Activated T-helper 2 cell treated with anti-CD3 and anti-CD28 coated beads, Interferon-gamma antibody, Interleukin-2, Interleukin-4, amounts not matched to agents 10 μg/mL and 5 μg/mL and 100 μg/mL, durations not matched to agents 14 hours and 24 hours and 36 hours (primary cell): ENCODE measurements at regions not wholly inside any gene's neighbourhood (a gene's known extent, or its start where the extent isn't known, plus 50 kb on each side); places are given as distances from the start of the nearest gene placed in this dataset.

ENCODE experiments used
- DNase-seq: peaks from one replicate; pipeline ENCODE4 v3.0.0; 2021; ENCODE audit warnings: low spot score
- H3K27ac Mint-ChIP-seq: one replicate; pipeline ENCODE4 v1.8.0; 2021; ENCODE audit warnings: mixed read lengths
- H3K27me3 Mint-ChIP-seq: one replicate; pipeline ENCODE4 v1.8.0; 2021; ENCODE audit warnings: low read depth, mixed read lengths
- H3K36me3 Mint-ChIP-seq: one replicate; pipeline ENCODE4 v1.8.0; 2021; ENCODE audit warnings: low read depth, mixed read lengths
- H3K4me1 Mint-ChIP-seq: one replicate; pipeline ENCODE4 v1.8.0; 2021; ENCODE audit warnings: low read depth, mixed read lengths
- H3K4me3 Mint-ChIP-seq: one replicate; pipeline ENCODE4 v1.8.0; 2021; ENCODE audit warnings: low read depth, mild to moderate bottlenecking, moderate library complexity, mixed read lengths
- H3K9me3 Mint-ChIP-seq: one replicate; pipeline ENCODE4 v1.8.0; 2021; ENCODE audit warnings: mixed read lengths
- intact Hi-C: fragments of 100-400 bp; cut with micrococcal nuclease; formaldehyde crosslinking; loops from one replicate; pipeline ENCODE4 v1.15.1; 2023

DNA sequence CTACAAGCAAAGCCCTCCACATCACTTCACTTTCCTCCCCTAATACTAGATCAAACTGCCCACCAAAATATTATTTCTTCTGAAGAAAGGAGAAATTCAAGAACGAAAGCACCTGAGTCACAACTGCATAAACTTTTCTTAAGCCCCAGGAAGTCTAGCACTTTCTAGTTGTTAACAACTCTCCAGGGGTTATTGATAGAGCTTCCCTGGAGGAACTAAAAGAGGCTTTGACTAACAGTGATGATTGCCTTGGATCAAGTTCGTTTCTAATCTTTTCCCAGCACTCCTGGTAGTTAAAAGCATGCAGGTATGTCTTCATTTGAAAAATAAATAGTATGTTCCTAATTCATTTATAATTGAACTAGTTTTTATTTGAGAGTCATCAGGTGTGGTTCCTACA, 917.0 kb downstream of the TUSC7 start:
- H3K4me3 Mint-ChIP-seq = no peak overlapping the region
- H3K36me3 Mint-ChIP-seq = no peaks in the 10 kb centered on the region
- no peak overlapping the region for H3K27ac Mint-ChIP-seq
- DNase-seq = no peak
- no peaks in the 10 kb centered on the region for H3K27me3 Mint-ChIP-seq
- H3K9me3 Mint-ChIP-seq = no peaks in the 10 kb centered on the region
- H3K4me1 Mint-ChIP-seq = no peaks in the 10 kb centered on the region
- intact Hi-C loops = no loop called here

DNA sequence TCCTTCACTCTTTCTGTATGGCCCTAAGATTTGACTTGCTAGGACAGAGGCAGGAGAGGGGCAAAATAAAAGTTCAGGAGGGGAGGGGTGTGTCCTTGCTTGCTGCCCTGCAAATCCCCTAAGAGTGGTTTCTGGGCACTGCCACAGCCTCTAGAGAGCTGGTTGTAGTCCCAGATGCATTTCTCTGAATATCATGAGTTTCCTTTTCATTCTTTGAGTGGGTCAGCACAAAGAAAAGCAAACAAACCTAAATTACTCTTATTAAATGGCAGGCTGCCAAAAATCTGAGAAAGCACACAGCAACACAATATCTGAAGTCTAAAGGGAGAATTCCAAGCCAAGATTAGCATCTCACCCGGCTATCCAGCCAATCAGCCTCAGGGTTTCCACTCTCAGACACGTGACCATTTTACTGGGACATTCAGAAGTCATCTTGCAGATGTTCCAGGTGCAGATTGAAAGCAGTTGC, 919.3 kb downstream of the TUSC7 start:
- H3K4me3 Mint-ChIP-seq = no peak overlapping the region
- intact Hi-C loops = no loop called here
- H3K4me1 Mint-ChIP-seq = no peaks in the 10 kb centered on the region
- H3K27ac Mint-ChIP-seq = no peak overlapping the region
- no peaks in the 10 kb centered on the region for H3K36me3 Mint-ChIP-seq
- H3K9me3 Mint-ChIP-seq = no peaks in the 10 kb centered on the region
- DNase-seq = no peak
- no peaks in the 10 kb centered on the region for H3K27me3 Mint-ChIP-seq

DNA sequence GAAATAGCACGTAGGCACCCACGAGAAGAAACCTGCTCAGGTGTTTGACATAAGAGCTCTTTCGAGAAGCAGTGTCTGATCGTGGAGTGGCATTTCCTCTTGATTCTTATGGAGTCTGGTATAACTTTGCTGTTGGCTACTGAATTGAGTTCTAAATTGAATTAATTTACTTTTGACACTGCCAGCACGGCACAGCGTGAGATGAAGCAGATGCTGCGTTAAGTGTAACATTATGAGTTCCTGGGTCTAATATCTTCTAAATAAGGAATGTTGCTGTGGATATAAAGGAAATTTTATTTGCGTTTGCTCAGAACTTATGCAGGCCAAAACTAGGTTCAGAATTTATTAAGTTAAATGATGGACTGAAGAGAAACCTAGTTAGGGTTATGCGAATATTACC, 919.9 kb downstream of the TUSC7 start:
- no peaks in the 10 kb centered on the region for H3K36me3 Mint-ChIP-seq
- no peak overlapping the region for H3K4me3 Mint-ChIP-seq
- H3K27ac Mint-ChIP-seq = no peak overlapping the region
- no peaks in the 10 kb centered on the region for H3K9me3 Mint-ChIP-seq
- H3K27me3 Mint-ChIP-seq = no peaks in the 10 kb centered on the region
- intact Hi-C loops = no loop called here
- DNase-seq = no peak
- H3K4me1 Mint-ChIP-seq = no peaks in the 10 kb centered on the region

DNA sequence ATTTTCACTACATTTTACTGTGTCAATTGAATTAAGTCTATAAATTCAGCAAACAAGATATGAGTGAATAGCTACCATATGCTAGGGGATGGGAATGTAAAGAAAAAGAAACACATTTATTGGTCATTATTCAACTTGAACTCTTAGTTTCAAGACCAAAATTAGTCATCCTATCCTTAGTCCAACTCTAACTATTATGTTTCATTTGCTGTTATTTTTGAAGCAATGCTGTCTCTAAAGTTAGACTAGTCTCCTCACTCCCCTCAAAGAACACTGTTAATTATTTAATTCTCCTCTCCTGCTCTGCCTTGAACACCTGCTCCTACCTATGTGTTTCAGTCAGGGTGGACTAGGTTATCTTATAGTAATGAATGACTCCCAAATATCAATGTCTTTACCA, 920.9 kb downstream of the TUSC7 start:
- Mint-ChIP-seq H3K27me3 (no peaks in the 10 kb centered on the region), H3K27ac (no peak overlapping the region), H3K9me3 (peaks cover 3% of the 10 kb centered on the region), H3K36me3 (no peaks in the 10 kb centered on the region), H3K4me3 (no peak overlapping the region), H3K4me1 (no peaks in the 10 kb centered on the region)
- DNase-seq = no peak
- intact Hi-C loops = no loop called here

DNA sequence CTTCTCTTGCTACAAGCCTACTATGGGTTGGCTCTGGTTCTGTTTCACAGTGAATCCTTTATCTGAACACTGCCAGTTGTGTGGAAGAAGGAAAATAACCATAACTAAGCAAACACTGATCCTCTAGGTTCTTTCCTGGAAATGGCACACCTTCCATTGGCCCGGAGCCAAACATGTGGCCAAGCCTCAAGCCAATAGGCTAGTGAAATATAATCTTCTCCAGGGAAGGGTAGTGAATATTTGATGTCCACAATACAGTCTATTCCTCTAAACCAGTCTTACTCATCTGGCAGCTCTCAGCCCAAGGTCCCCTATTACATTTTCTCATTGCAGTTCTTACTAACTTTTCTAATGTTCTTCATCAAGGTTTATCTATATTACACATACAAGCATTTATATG, 921.3 kb downstream of the TUSC7 start:
- H3K9me3 Mint-ChIP-seq = peaks cover 3% of the 10 kb centered on the region
- DNase-seq = no peak
- H3K4me1 Mint-ChIP-seq = no peaks in the 10 kb centered on the region
- no peak overlapping the region for H3K4me3 Mint-ChIP-seq
- H3K27ac Mint-ChIP-seq = no peak overlapping the region
- H3K36me3 Mint-ChIP-seq = no peaks in the 10 kb centered on the region
- no peaks in the 10 kb centered on the region for H3K27me3 Mint-ChIP-seq
- intact Hi-C loops = no loop called here

DNA sequence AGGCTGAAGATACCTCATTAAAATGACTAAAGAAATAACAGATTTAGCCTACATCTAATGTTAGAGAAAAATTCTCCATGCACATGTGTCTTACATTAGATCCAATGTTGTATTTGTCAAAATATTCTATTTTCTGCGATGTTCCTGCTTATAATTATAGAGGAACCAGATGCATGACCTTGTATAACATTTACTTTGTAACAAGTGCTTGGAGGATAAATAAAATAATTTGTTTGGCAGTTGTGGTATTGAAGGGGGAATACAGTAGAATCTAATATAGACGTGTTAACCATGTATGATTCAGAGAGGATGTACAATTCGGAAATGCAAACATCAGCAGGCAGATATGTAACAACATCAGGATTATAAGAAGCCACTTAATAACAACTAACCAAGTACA, 922.2 kb downstream of the TUSC7 start:
- H3K27me3 Mint-ChIP-seq = no peaks in the 10 kb centered on the region
- no peaks in the 10 kb centered on the region for H3K4me1 Mint-ChIP-seq
- H3K27ac Mint-ChIP-seq = no peak overlapping the region
- H3K36me3 Mint-ChIP-seq = no peaks in the 10 kb centered on the region
- DNase-seq = no peak
- intact Hi-C loops = no loop called here
- no peak overlapping the region for H3K4me3 Mint-ChIP-seq
- peaks cover 3% of the 10 kb centered on the region for H3K9me3 Mint-ChIP-seq

DNA sequence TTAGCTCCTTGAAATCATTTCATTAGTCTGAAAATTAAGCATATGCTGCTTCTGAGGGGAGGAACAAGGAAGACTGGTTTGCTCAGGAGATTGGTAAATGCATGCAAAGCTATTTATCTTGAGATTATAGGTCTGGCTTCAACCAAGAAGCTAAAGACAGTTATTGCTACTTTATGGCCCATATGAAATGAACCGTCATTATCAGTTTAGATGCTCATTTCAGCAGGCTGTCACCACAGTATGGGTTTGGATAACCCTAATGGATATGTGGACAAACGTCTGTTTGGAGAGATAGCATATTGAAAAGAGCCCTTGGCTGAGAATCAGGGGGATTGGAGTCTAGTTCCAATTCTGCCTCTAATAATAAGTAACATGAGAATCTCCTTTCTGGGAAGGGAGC, 922.6 kb downstream of the TUSC7 start:
- Mint-ChIP-seq H3K4me1 (no peaks in the 10 kb centered on the region), H3K4me3 (no peak overlapping the region), H3K36me3 (no peaks in the 10 kb centered on the region), H3K27me3 (no peaks in the 10 kb centered on the region), H3K27ac (no peak overlapping the region), H3K9me3 (peaks cover 3% of the 10 kb centered on the region)
- intact Hi-C loops = no loop called here
- no peak for DNase-seq

DNA sequence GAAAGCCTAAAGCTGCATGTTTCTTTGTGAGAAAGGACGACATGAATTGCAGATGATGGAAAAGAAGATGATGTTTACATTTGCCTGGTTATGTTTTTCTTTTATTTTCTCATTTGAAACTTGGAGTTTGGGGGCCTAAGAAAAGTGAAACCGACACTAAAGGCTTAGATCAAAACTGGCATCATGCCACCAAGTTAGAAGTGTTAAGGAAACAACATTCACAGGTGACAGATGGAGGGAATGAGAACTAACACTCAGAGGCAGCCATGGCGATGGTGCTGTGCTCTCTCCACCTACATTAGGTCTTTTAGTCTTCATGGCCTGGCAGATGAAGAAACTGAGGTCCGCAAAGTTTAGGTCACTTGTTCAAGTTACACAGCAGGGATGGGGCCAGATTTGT, 923.6 kb downstream of the TUSC7 start:
- H3K36me3 Mint-ChIP-seq = no peaks in the 10 kb centered on the region

DNA sequence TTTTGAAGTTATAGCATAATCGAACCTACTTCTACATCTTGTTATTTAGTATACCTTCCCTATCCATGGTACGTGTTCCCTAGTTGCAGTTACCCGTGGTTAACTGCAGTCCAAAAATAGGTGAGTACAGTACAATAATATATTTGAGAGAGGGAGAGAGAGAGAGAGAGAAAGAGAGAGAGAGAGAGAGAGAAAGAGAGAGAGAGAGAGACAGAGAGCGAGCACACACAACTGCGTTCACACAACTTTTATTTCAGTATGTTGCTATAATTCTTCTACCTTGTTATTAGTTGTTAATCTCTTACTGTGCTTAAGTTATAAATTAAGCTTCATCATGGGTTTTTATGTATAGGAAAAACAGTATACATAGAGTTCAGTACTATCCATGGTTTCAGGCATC, 928.1 kb downstream of the TUSC7 start:
- H3K27me3 Mint-ChIP-seq = no peaks in the 10 kb centered on the region
- intact Hi-C loops = no loop called here
- H3K9me3 Mint-ChIP-seq = peaks cover 3% of the 10 kb centered on the region
- DNase-seq = no peak
- no peak overlapping the region for H3K27ac Mint-ChIP-seq
- no peaks in the 10 kb centered on the region for H3K36me3 Mint-ChIP-seq
- H3K4me3 Mint-ChIP-seq = no peak overlapping the region
- no peaks in the 10 kb centered on the region for H3K4me1 Mint-ChIP-seq

More for the DNA sequence above, 923.6 kb downstream of the TUSC7 start:
- no peaks in the 10 kb centered on the region for H3K27me3 Mint-ChIP-seq
- H3K4me1 Mint-ChIP-seq = no peaks in the 10 kb centered on the region
- H3K9me3 Mint-ChIP-seq = peaks cover 3% of the 10 kb centered on the region
- no peak overlapping the region for H3K4me3 Mint-ChIP-seq
- DNase-seq = no peak
- intact Hi-C loops = no loop called here
- no peak overlapping the region for H3K27ac Mint-ChIP-seq

DNA sequence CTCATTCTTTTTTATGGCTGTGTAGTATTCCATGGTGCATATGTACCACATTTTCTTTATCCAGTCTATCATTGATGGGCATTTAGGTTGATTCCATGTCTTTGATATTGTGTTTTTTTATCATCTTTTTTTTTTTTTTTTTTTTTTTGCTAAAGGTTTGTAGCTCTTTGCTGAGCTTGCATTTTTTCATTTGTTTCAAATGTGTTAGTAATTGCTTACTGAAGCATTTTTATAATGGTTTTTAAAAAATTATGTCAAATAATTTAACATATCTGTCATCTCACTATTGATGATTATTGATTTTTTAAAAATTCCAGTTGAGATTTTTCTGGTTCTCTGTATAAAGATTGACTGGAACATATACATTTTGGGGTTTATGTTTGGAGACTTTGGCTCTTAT, 934.6 kb downstream of the TUSC7 start:
- Mint-ChIP-seq H3K9me3 (peaks cover 8% of the 10 kb centered on the region), H3K27ac (no peak overlapping the region), H3K4me3 (no peak overlapping the region), H3K4me1 (no peaks in the 10 kb centered on the region), H3K27me3 (no peaks in the 10 kb centered on the region), H3K36me3 (no peaks in the 10 kb centered on the region)
- DNase-seq = no peak
- intact Hi-C loops = no loop called here

DNA sequence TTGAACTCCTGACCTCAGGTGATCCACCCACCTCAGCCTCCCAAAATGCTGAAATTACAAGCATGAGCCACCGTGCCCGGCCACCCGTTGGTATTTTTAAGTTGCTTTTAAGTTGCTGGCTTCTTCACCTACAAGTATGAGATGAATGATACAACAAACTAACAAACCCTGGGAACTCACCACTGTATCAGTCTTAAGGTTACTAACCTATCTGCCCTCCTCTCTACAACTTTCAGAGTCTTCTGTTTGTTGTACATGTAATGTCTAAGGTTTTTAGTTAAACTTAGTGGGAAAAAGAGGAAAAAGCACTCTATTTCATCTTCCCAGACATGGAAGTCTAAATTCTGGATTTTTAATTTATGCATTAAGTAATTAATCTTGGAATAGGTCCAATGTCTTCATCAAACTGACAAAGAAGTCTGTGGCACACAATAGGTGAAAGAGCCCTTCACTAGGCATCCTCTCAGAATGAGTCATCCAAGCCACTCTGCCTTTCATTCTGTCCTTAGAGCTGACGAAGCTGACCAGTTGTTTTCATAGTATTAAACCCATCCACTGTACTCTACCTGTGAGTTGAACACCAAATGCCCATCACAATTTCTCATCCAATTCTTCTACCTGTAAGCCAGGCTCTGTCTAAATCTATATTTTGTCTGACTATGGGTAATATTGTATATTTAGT, 936.1 kb downstream of the TUSC7 start:
- no peak overlapping the region for H3K27ac Mint-ChIP-seq
- H3K4me3 Mint-ChIP-seq = no peak overlapping the region
- intact Hi-C loops = no loop called here
- H3K27me3 Mint-ChIP-seq = no peaks in the 10 kb centered on the region
- H3K4me1 Mint-ChIP-seq = no peaks in the 10 kb centered on the region
- H3K9me3 Mint-ChIP-seq = peaks cover 8% of the 10 kb centered on the region
- no peaks in the 10 kb centered on the region for H3K36me3 Mint-ChIP-seq
- no peak for DNase-seq

DNA sequence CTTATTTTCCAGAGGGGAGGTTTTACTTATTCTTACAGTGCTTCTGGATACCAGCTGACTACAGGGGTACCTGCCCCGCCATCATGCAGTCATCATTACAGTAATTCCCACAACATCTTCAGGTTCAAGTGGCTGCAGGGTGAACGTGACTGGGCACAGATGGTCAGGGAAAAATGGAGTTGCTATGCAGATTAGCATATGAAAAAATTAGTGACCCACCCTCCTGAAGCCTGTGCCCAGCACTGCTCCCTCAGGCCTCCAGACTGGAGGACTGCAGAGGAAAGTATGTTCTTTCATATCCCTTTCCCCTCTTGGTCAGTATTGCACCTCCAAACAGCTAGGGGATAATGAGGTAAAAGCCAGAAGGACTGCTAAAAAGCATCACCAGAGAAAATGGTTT, 937.9 kb downstream of the TUSC7 start:
- intact Hi-C loops = no loop called here
- no peak overlapping the region for H3K27ac Mint-ChIP-seq
- no peak for DNase-seq
- no peaks in the 10 kb centered on the region for H3K4me1 Mint-ChIP-seq
- H3K36me3 Mint-ChIP-seq = no peaks in the 10 kb centered on the region
- no peak overlapping the region for H3K4me3 Mint-ChIP-seq
- peaks cover 8% of the 10 kb centered on the region for H3K9me3 Mint-ChIP-seq
- no peaks in the 10 kb centered on the region for H3K27me3 Mint-ChIP-seq

DNA sequence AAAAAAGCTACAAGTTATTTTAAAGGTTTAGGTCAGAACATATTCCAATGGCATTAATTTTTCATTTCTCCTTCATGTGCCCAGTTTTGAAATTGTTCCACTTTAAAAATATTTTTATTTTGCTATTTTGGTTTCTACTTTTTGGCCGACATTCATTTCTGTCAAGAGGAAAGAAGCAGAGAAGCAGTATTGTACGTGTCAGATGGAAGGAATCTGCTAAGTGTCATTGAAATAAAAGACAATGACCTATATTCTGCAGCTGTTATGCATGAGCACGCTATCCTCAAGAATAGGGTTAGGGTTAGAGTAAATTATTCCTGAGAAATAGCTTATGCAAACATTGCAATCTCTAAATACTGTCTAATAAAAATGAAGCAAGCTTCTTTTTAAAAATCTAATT, 941.7 kb downstream of the TUSC7 start:
- Mint-ChIP-seq H3K4me3 (no peak overlapping the region), H3K27ac (no peak overlapping the region), H3K27me3 (no peaks in the 10 kb centered on the region), H3K9me3 (no peaks in the 10 kb centered on the region), H3K36me3 (no peaks in the 10 kb centered on the region), H3K4me1 (no peaks in the 10 kb centered on the region)
- DNase-seq = no peak
- intact Hi-C loops = no loop called here

DNA sequence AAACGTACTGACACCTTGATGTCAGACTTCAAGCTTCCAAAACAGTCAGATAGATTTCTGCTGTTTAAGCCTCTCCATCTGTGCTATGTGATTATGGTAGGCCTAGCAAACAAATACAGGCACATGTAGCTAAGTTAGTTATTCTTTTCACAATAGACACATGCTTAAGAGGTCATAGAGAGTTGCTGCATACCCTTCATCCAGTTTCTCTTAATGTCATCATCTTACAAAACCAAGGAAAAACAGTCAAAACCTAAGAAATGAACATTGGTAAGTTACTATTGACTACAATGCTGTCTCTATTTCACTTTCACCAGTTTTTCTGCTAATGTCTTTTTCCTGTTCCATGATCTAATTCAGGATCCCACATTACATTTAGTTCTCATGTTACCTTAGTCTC, 946.8 kb downstream of the TUSC7 start:
- intact Hi-C loops = no loop called here

More for the DNA sequence above, 946.8 kb downstream of the TUSC7 start:
- no peak overlapping the region for H3K4me3 Mint-ChIP-seq
- no peak overlapping the region for H3K27ac Mint-ChIP-seq
- H3K4me1 Mint-ChIP-seq = no peaks in the 10 kb centered on the region
- no peaks in the 10 kb centered on the region for H3K9me3 Mint-ChIP-seq
- no peaks in the 10 kb centered on the region for H3K27me3 Mint-ChIP-seq
- DNase-seq = no peak
- H3K36me3 Mint-ChIP-seq = no peaks in the 10 kb centered on the region
